ENCODE measurements at regions not wholly inside any gene's neighbourhood (a gene's known extent, or its start where the extent isn't known, plus 50 kb on each side); places are given as distances from the start of the nearest gene placed in this dataset.
"Not testable (repeated sequence)": the region's sequence is repeated elsewhere in the genome, so short reads cannot be mapped to it uniquely, and the experiment has no call there.

GRCh38 chr2:16250056-16250425 lies 309.7 kb downstream of the MYCN start:
- no peak for DNase-seq

- DNase-seq: no peak
Measured at GRCh38 chr2:16249246-16250055, 309.1 kb downstream of the MYCN start.

- DNase-seq: no peak
Measured at GRCh38 chr2:16248571-16249105, 308.3 kb downstream of the MYCN start.

GRCh38 chr2:16247326-16248122 lies 307.2 kb downstream of the MYCN start:
- DNase-seq: no peak

GRCh38 chr2:16246911-16247310 lies 306.6 kb downstream of the MYCN start:
- DNase-seq: no peak

- DNase-seq: no peak
Measured at GRCh38 chr2:16246281-16246850, 306.0 kb downstream of the MYCN start.

- DNase-seq: no peak
Measured at GRCh38 chr2:16245481-16246054, 305.2 kb downstream of the MYCN start.

GRCh38 chr2:16244966-16245320 lies 304.6 kb downstream of the MYCN start:
- no peak for DNase-seq

GRCh38 chr2:16244153-16244965 lies 304.0 kb downstream of the MYCN start:
- DNase-seq: no peak

GRCh38 chr2:16243411-16243996 lies 303.2 kb downstream of the MYCN start:
- no peak for DNase-seq

- no peak for DNase-seq
Measured at GRCh38 chr2:16242906-16243305, 302.6 kb downstream of the MYCN start.

GRCh38 chr2:16241166-16242160 lies 301.1 kb downstream of the MYCN start:
- no peak for DNase-seq

GRCh38 chr2:16240402-16240801 lies 300.1 kb downstream of the MYCN start:
- DNase-seq: no peak

GRCh38 chr2:16239296-16239850 lies 299.0 kb downstream of the MYCN start:
- DNase-seq: no peak

GRCh38 chr2:16238786-16239185 lies 298.4 kb downstream of the MYCN start:
- no peak for DNase-seq

- no peak for DNase-seq
Measured at GRCh38 chr2:16238001-16238761, 297.8 kb downstream of the MYCN start.

GRCh38 chr2:16235747-16236146 lies 295.4 kb downstream of the MYCN start:
- DNase-seq: no peak

GRCh38 chr2:16235291-16235690 lies 294.9 kb downstream of the MYCN start:
- DNase-seq: not testable (repeated sequence)

- no peak for DNase-seq
Measured at GRCh38 chr2:16228951-16229350, 288.6 kb downstream of the MYCN start.

- DNase-seq: no peak
Measured at GRCh38 chr2:16228471-16228870, 288.1 kb downstream of the MYCN start.

Measured in CD4-positive, alpha-beta T cell treated with Interferon alpha-2 for 1 hour (primary cell).